ENCODE measurements at regions not wholly inside any gene's neighbourhood (a gene's known extent, or its start where the extent isn't known, plus 50 kb on each side); places are given as distances from the start of the nearest gene placed in this dataset.

DNA sequence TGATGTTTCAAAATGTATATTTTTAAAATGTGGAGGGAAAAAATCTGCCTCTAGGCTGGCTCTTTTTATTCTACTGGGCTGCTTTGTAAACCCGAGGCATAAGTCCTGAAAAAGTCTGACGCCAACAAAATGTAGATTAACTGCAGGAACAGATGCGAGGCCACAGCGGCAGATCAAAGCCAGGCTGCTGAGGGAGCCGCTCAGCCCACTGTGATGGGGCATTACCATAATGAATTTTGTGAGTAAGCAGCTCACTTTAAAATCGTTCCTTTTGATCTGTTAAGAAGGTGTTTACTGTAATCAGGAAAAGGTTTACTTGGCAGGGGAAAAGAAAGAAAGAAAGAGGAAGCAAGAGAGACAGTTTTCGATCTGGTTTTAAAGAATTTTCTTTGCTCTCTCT is 269.0 kb downstream of the ICOS start:
- FAIRE-seq: no peak
- no peaks in the 10 kb centered on the region for H3K4me1 ChIP-seq
- WGBS (ENCODE audit: missing lambda C conversion rate): 37% methylated on average over 7 of the region's 7 CpGs
- no peak for DNase-seq (ENCODE audit: low read depth in 1 of 2, low spot score in 1 of 2)
- no peak overlapping the region for H3K4me2 ChIP-seq
- H3K4me3 ChIP-seq: no peak overlapping the region
- H3K27ac ChIP-seq: no peak overlapping the region
- POLR2A ChIA-PET: no interaction called here
- TF ChIP-seq ZFP36 (IDR thresholded peaks at IDR 0.05; ENCODE audit: borderline replicate concordance, partially characterized antibody): no peak
- no peak for TF ChIP-seq ESRRA (IDR thresholded peaks at IDR 0.05; ENCODE audit: borderline replicate concordance, low read length)
- TF ChIP-seq CEBPB (IDR thresholded peaks at IDR 0.05): no peak
- TF ChIP-seq USF2 (IDR thresholded peaks at IDR 0.05): no peak
- TF ChIP-seq, protein P1, sequence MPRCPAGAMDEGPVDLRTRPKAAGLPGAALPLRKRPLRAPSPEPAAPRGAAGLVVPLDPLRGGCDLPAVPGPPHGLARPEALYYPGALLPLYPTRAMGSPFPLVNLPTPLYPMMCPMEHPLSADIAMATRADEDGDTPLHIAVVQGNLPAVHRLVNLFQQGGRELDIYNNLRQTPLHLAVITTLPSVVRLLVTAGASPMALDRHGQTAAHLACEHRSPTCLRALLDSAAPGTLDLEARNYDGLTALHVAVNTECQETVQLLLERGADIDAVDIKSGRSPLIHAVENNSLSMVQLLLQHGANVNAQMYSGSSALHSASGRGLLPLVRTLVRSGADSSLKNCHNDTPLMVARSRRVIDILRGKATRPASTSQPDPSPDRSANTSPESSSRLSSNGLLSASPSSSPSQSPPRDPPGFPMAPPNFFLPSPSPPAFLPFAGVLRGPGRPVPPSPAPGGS (IDR thresholded peaks at IDR 0.05): no peak
- no peak for ATAC-seq
- H3K9me3 ChIP-seq: no peaks in the 10 kb centered on the region
- CTCF ChIA-PET: no interaction called here

DNA sequence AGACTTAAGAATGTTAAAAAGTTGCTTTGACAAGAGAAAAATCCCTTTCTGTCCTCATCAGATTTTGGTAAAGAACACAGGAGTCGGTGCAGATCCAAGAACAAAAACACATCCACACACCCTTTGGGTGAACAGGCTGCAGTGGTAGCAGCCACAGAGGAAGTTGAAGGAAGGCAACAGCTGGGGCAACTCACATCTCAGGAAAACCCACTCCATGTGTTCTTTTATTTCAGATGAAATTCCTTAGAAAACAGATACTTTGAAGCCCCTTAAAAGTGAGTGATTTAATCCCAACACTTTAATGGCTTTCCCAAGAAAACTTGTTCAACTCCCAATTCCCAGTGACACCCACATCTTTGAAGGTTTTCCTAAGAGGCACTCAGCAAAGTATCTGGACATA is 271.3 kb downstream of the ICOS start:
- no peak for ATAC-seq
- H3K4me1 ChIP-seq: no peaks in the 10 kb centered on the region
- peaks cover under 1% of the 10 kb centered on the region; the same call in 1 of the 3 replicates for H3K9me3 ChIP-seq
- FAIRE-seq: no peak
- H3K4me3 ChIP-seq: no peak overlapping the region
- no peak for DNase-seq (ENCODE audit: low read depth in 1 of 2, low spot score in 1 of 2)
- WGBS (ENCODE audit: missing lambda C conversion rate): 6% methylated on average over 1 of the region's 1 CpG
- CTCF ChIA-PET: no interaction called here
- POLR2A ChIA-PET: no interaction called here
- H3K4me2 ChIP-seq: no peak overlapping the region
- H3K27ac ChIP-seq: no peak overlapping the region
- TF ChIP-seq RCOR1 (IDR thresholded peaks at IDR 0.05; ENCODE audit: low read depth, low read length): no peak
- TF ChIP-seq TFCP2L1 (CRISPR knock-in tag; IDR thresholded peaks at IDR 0.05): no peak
- TF ChIP-seq, protein P2, sequence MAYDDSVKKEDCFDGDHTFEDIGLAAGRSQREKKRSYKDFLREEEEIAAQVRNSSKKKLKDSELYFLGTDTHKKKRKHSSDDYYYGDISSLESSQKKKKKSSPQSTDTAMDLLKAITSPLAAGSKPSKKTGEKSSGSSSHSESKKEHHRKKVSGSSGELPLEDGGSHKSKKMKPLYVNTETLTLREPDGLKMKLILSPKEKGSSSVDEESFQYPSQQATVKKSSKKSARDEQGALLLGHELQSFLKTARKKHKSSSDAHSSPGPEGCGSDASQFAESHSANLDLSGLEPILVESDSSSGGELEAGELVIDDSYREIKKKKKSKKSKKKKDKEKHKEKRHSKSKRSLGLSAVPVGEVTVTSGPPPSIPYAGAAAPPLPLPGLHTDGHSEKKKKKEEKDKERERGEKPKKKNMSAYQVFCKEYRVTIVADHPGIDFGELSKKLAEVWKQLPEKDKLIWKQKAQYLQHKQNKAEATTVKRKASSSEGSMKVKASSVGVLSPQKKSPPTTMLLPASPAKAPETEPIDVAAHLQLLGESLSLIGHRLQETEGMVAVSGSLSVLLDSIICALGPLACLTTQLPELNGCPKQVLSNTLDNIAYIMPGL (CRISPR knock-in tag; IDR thresholded peaks at IDR 0.05; ENCODE audit: borderline replicate concordance): no peak
- no peak for TF ChIP-seq FOSB (CRISPR knock-in tag; IDR thresholded peaks at IDR 0.05)
- TF ChIP-seq, protein P3, sequence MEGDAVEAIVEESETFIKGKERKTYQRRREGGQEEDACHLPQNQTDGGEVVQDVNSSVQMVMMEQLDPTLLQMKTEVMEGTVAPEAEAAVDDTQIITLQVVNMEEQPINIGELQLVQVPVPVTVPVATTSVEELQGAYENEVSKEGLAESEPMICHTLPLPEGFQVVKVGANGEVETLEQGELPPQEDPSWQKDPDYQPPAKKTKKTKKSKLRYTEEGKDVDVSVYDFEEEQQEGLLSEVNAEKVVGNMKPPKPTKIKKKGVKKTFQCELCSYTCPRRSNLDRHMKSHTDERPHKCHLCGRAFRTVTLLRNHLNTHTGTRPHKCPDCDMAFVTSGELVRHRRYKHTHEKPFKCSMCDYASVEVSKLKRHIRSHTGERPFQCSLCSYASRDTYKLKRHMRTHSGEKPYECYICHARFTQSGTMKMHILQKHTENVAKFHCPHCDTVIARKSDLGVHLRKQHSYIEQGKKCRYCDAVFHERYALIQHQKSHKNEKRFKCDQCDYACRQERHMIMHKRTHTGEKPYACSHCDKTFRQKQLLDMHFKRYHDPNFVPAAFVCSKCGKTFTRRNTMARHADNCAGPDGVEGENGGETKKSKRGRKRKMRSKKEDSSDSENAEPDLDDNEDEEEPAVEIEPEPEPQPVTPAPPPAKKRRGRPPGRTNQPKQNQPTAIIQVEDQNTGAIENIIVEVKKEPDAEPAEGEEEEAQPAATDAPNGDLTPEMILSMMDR (IDR thresholded peaks at IDR 0.05): no peak
- TF ChIP-seq, protein P4, sequence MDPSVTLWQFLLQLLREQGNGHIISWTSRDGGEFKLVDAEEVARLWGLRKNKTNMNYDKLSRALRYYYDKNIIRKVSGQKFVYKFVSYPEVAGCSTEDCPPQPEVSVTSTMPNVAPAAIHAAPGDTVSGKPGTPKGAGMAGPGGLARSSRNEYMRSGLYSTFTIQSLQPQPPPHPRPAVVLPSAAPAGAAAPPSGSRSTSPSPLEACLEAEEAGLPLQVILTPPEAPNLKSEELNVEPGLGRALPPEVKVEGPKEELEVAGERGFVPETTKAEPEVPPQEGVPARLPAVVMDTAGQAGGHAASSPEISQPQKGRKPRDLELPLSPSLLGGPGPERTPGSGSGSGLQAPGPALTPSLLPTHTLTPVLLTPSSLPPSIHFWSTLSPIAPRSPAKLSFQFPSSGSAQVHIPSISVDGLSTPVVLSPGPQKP (IDR thresholded peaks at IDR 0.05; ENCODE audit: low read depth, low read length): no peak
- no peak for TF ChIP-seq HES2 (IDR thresholded peaks at IDR 0.05)
- no peak for TF ChIP-seq KDM1A (IDR thresholded peaks at IDR 0.05; ENCODE audit: low read depth)
- TF ChIP-seq, protein P1 (IDR thresholded peaks at IDR 0.05): no peak
- TF ChIP-seq MAX (IDR thresholded peaks at IDR 0.05): no peak
- TF ChIP-seq EP300 (IDR thresholded peaks at IDR 0.05): no peak
- no peak for TF ChIP-seq HOXB5 (CRISPR knock-in tag; IDR thresholded peaks at IDR 0.05)
